ENCODE measurements at regions not wholly inside any gene's neighbourhood (a gene's known extent, or its start where the extent isn't known, plus 50 kb on each side); places are given as distances from the start of the nearest gene placed in this dataset.

GRCh38 chr1:232432313-232432712, 197.6 kb downstream of the SIPA1L2 start:
- Histone ChIP-seq H3K4me1 (peaks cover 0 to 17% (median 2%) of the 10 kb centered on the region in 4 donors), H3K4me3 (no peak overlapping the region), H3K27ac (no peak overlapping the region), H3K9me3 (no peaks in the 10 kb centered on the region), H3K27me3 (peaks cover 0 to 3% of the 10 kb centered on the region in 2 donors), H3K36me3 (no peaks in the 10 kb centered on the region)
- TF ChIP-seq CTCF (IDR thresholded peaks at IDR 0.05): no peak
- no peak for DNase-seq
- intact Hi-C loops (cut with DNase I; ENCODE audit: low total_unique reads): no loop called here

DNA sequence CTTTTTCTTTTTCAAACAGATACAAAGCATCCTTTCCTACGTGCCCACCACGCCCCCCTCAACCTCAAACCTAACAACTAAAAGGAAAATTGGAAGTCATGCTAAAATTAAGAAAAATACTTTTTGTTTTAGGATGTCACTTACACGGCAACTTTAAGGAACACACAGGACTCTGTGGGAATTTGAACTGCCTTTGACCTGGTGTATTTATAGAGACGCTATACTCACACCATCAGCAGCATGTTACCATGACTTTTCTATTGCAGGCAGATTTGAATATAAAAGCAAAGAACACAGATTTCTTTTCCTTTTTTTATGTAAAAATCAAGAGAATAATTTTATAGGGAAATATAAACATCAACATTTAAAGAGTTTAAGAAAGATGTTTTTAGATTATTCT, 198.2 kb downstream of the SIPA1L2 start:
- Histone ChIP-seq H3K27ac (no peak overlapping the region), H3K9me3 (no peaks in the 10 kb centered on the region), H3K36me3 (no peaks in the 10 kb centered on the region), H3K27me3 (peaks cover 0 to 3% of the 10 kb centered on the region in 2 donors), H3K4me3 (no peak overlapping the region), H3K4me1 (peaks cover 0 to 17% (median 2%) of the 10 kb centered on the region in 4 donors)
- TF ChIP-seq CTCF (IDR thresholded peaks at IDR 0.05): no peak
- intact Hi-C loops (cut with DNase I; ENCODE audit: low total_unique reads): no loop called here
- DNase-seq: no peak

GRCh38 chr1:232431326-232431725, 198.6 kb downstream of the SIPA1L2 start:
- H3K36me3 ChIP-seq: no peaks in the 10 kb centered on the region
- H3K27me3 ChIP-seq: peaks cover 0 to 3% of the 10 kb centered on the region in 2 donors
- DNase-seq: no peak
- peaks cover 0 to 17% (median 2%) of the 10 kb centered on the region in 4 donors for H3K4me1 ChIP-seq
- H3K9me3 ChIP-seq: no peaks in the 10 kb centered on the region
- intact Hi-C loops (cut with DNase I; ENCODE audit: low total_unique reads): no loop called here
- no peak overlapping the region for H3K4me3 ChIP-seq
- TF ChIP-seq CTCF (IDR thresholded peaks at IDR 0.05): no peak
- no peak overlapping the region for H3K27ac ChIP-seq

GRCh38 chr1:232430467-232430866, 199.5 kb downstream of the SIPA1L2 start:
- H3K36me3 ChIP-seq: peaks cover 0 to 3% (median 1%) of the 10 kb centered on the region in 3 donors
- H3K9me3 ChIP-seq: no peaks in the 10 kb centered on the region
- TF ChIP-seq CTCF (IDR thresholded peaks at IDR 0.05): no peak
- peaks cover 0 to 3% of the 10 kb centered on the region in 2 donors for H3K27me3 ChIP-seq
- intact Hi-C loops (cut with DNase I; ENCODE audit: low total_unique reads): no loop called here
- H3K4me3 ChIP-seq: no peak overlapping the region
- no peak overlapping the region for H3K27ac ChIP-seq
- peaks cover 0 to 8% (median 0%) of the 10 kb centered on the region in 4 donors for H3K4me1 ChIP-seq
- DNase-seq: no peak

DNA sequence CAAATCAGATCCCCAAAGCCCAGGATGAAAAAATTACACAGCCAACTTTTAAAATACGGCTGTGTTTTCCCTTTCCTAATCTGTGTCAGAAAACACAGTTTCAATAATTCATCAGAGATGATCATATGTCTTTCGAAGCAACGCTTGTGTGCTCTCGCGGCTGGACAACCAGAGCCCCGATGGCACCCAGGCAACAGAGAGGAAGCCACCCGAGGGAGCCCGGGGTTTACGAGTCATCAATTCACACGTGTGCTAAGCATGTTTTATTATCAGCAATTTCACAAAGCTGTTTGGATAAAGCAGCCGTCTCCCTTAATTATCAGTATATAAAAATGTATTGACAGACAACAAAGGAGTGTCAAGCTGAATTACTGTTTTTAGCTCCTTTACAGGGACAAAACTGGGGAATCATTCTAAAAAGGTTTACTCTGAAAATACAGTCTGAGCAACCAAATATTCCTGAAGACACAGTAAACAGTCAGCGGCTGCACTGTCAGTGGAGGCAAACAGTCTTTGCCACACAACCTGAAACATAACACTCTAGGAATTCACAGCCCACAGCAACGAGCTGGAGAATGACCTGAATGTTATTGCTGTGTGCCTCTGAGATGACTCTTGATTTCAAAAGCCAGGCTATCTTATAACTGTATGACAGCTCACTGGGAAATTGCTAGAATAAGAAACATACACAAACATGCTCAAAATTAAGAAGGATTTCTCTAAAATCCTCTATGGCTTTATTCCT, 201.0 kb downstream of the SIPA1L2 start:
- no peak for TF ChIP-seq CTCF (IDR thresholded peaks at IDR 0.05)
- Histone ChIP-seq H3K4me3 (no peak overlapping the region), H3K27me3 (peaks cover 0 to 3% of the 10 kb centered on the region in 2 donors), H3K36me3 (peaks cover 0 to 5% (median 3%) of the 10 kb centered on the region in 3 donors), H3K4me1 (peaks cover 0 to 5% (median 0%) of the 10 kb centered on the region in 4 donors), H3K9me3 (no peaks in the 10 kb centered on the region), H3K27ac (no peak overlapping the region)
- intact Hi-C loops (cut with DNase I; ENCODE audit: low total_unique reads): no loop called here
- no peak for DNase-seq

Data from tibial artery (tissue), 4 donors.